NT2/D1 (cell line): ENCODE measurements at regions not wholly inside any gene's neighbourhood (a gene's known extent, or its start where the extent isn't known, plus 50 kb on each side); places are given as distances from the start of the nearest gene placed in this dataset.

Experiments used
- SUZ12 ChIP-seq: IDR thresholded peaks from 2 replicates; pipeline ENCODE4 v1.6.1; 2011; ENCODE audit not compliant: insufficient read length, insufficient read depth; ENCODE audit errors: extremely low read depth
- YY1 ChIP-seq: IDR thresholded peaks from 2 replicates; pipeline ENCODE4 v1.6.1; 2011; ENCODE audit not compliant: insufficient read length, insufficient read depth
- ZNF274 ChIP-seq: IDR thresholded peaks from 2 replicates; pipeline ENCODE4 v1.6.1; 2011; ENCODE audit warnings: mild to moderate bottlenecking, low read depth, low read length

- no peak for TF ChIP-seq ZNF274
- TF ChIP-seq SUZ12 = no peak
- TF ChIP-seq YY1 = no peak
Measured at GRCh38 chr4:137180349-137180748, 351.9 kb downstream of the PCDH18 start.
